GM12873 (cell line): ENCODE measurements at regions not wholly inside any gene's neighbourhood (a gene's known extent, or its start where the extent isn't known, plus 50 kb on each side); places are given as distances from the start of the nearest gene placed in this dataset.
A peak's percentile ranks its signal among the peaks of the same experiment; 100 is the strongest.

Source experiments
- TF ChIP-seq, protein P1 (sequence below): IDR thresholded peaks from 2 replicates; pipeline ENCODE4 v1.5.1; 2012; ENCODE audit warnings: low read depth, mild to moderate bottlenecking, moderate library complexity, low read length, control low read depth; ENCODE audit not compliant: insufficient read depth; ENCODE audit errors: missing control alignments

- TF ChIP-seq, protein P1, sequence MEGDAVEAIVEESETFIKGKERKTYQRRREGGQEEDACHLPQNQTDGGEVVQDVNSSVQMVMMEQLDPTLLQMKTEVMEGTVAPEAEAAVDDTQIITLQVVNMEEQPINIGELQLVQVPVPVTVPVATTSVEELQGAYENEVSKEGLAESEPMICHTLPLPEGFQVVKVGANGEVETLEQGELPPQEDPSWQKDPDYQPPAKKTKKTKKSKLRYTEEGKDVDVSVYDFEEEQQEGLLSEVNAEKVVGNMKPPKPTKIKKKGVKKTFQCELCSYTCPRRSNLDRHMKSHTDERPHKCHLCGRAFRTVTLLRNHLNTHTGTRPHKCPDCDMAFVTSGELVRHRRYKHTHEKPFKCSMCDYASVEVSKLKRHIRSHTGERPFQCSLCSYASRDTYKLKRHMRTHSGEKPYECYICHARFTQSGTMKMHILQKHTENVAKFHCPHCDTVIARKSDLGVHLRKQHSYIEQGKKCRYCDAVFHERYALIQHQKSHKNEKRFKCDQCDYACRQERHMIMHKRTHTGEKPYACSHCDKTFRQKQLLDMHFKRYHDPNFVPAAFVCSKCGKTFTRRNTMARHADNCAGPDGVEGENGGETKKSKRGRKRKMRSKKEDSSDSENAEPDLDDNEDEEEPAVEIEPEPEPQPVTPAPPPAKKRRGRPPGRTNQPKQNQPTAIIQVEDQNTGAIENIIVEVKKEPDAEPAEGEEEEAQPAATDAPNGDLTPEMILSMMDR: peak; percentile 21
Measured at GRCh38 chr4:111475001-111475400, 670.3 kb upstream of the FAM241A start.

- TF ChIP-seq, protein P1: no peak
Measured at GRCh38 chr4:111475666-111476065, 669.6 kb upstream of the FAM241A start.

DNA sequence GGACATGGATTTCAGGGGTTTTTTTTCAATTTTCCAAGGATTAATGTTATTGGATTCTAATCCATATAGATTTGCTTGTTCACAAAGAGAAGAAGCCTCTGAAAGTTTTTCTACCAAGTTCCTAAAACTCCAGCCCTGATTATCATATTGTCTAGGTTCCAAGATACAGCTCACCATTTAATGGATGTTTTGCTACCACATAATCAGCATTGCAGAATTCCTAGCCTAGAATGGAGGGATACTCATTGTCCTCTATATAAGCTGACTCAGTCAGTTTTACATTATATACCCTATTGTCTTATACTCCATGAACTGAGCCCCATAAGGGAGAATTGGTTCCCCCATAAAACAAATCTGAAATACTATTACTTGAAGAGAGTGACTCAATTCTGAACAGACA lies 664.7 kb upstream of the FAM241A start:
- TF ChIP-seq, protein P1: no peak

GRCh38 chr4:111483375-111484169 lies 661.7 kb upstream of the FAM241A start:
- TF ChIP-seq, protein P1: no peak

DNA sequence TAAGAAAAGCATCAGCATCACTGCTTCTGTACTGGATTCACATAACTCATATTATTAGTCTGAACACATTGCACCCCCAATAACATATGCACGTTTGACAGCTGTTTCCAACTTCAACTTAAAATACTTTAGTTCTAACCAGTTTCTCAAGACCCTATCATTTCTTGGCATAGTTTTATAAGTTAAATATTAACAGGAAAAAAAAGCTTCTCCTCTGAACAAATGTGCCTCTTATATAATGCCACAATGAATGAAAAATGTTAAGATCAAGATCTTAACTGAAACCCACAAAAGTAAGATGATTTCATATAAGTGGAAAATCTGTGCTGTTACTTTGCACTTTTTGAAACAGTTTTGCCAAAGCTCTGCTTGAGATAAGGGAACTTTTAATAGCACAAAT lies 652.8 kb upstream of the FAM241A start:
- TF ChIP-seq, protein P1: no peak

GRCh38 chr4:111494471-111494870 lies 650.8 kb upstream of the FAM241A start:
- TF ChIP-seq, protein P1: no peak

DNA sequence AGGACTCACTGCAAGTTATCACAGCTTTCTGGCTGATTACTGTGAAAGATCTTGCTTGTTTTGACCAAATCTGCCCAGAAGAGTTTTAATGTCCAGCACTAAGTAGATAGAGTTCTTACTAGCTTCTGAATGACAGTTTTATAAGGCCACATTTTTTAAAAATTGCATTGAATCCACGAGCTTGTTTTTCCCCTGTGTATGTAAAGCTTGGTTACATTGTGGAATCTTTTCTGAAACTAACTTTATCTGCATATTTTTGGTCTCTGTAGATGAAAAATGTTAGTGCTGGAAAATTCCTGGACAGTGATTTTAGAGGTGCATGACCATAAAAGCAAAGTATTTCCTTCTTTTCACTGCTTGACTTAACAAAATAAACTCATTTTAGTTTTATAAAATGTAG lies 650.3 kb upstream of the FAM241A start:
- TF ChIP-seq, protein P1: no peak

- TF ChIP-seq, protein P1: no peak
Measured at GRCh38 chr4:111499291-111499690, 646.0 kb upstream of the FAM241A start.
